Memory B cell (primary cell): ENCODE measurements at regions not wholly inside any gene's neighbourhood (a gene's known extent, or its start where the extent isn't known, plus 50 kb on each side); places are given as distances from the start of the nearest gene placed in this dataset.

Source experiments
- ATAC-seq: fragments of 150-1000 bp; cut with Tn5 transposase; 2 replicates; pipeline ENCODE4 v1.10.0; 2021; ENCODE audit warnings: low read depth, mild to moderate bottlenecking, moderate library complexity
- DNase-seq, 2 donors: peaks; one replicate each; pipeline ENCODE4 v3.0.0; 2022; ENCODE audit warnings: low spot score in 2 of 2
- H3K27ac Mint-ChIP-seq: one replicate; pipeline ENCODE4 v1.8.0; 2022; ENCODE audit warnings: mild to moderate bottlenecking, moderate library complexity, mixed read lengths
- H3K27me3 Mint-ChIP-seq: one replicate; pipeline ENCODE4 v1.8.0; 2022; ENCODE audit warnings: mixed read lengths
- H3K36me3 Mint-ChIP-seq: one replicate; pipeline ENCODE4 v1.8.0; 2022; ENCODE audit warnings: mild to moderate bottlenecking, mixed read lengths
- H3K4me1 Mint-ChIP-seq: one replicate; pipeline ENCODE4 v1.8.0; 2022; ENCODE audit warnings: mixed read lengths
- H3K4me3 Mint-ChIP-seq: one replicate; pipeline ENCODE4 v1.8.0; 2022; ENCODE audit warnings: mild to moderate bottlenecking, moderate library complexity, mixed read lengths
- H3K9me3 Mint-ChIP-seq: one replicate; pipeline ENCODE4 v1.8.0; 2022; ENCODE audit warnings: mixed read lengths

GRCh38 chr2:14524041-14524802 lies 108.3 kb upstream of the LRATD1 start:
- no peak for ATAC-seq
- DNase-seq: no peak
- Mint-ChIP-seq H3K9me3 (peaks cover 13% of the 10 kb centered on the region), H3K4me3 (no peak overlapping the region), H3K27me3 (no peaks in the 10 kb centered on the region), H3K36me3 (no peaks in the 10 kb centered on the region), H3K4me1 (no peaks in the 10 kb centered on the region), H3K27ac (no peak overlapping the region)

DNA sequence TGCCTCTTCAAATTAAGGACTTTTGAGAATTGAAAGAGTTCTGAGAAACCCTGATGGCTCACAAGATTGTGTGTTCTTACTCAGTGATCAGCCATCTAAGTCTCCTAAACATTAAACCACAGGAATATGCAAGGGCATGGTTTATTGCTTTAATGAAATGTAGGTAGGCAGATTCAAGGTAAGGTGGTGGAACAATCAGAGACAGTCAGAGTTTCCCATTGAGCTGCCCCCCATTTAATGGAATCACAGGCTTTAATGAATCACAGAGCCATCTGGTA lies 107.8 kb upstream of the LRATD1 start:
- DNase-seq (no peak), ATAC-seq (no peak)
- no peaks in the 10 kb centered on the region for H3K27me3 Mint-ChIP-seq
- H3K36me3 Mint-ChIP-seq: no peaks in the 10 kb centered on the region
- no peak overlapping the region for H3K27ac Mint-ChIP-seq
- peaks cover 13% of the 10 kb centered on the region for H3K9me3 Mint-ChIP-seq
- no peak overlapping the region for H3K4me3 Mint-ChIP-seq
- no peaks in the 10 kb centered on the region for H3K4me1 Mint-ChIP-seq

DNA sequence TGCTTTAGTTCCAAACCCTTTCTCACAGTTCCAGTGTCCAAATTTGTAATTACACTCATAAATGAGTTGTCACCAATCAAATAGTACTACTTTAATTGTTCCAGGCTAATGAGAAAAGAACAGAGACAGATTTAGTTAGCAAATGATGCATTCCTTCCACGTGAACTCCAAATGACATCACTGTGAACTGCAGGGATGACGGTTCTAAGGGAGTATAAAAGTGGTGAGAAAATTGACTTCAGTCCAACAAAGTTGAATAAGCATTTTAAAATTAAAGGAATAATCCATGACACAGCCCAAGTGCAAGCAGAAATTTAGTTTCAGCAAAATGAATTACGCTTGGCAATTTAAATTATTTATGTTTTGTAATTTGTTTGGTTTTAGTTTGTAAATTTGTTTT lies 102.0 kb upstream of the LRATD1 start:
- peaks cover 3% of the 10 kb centered on the region for H3K9me3 Mint-ChIP-seq
- DNase-seq (no peak), ATAC-seq (no peak)
- no peaks in the 10 kb centered on the region for H3K4me1 Mint-ChIP-seq
- no peaks in the 10 kb centered on the region for H3K27me3 Mint-ChIP-seq
- H3K27ac Mint-ChIP-seq: no peak overlapping the region
- H3K4me3 Mint-ChIP-seq: no peak overlapping the region
- H3K36me3 Mint-ChIP-seq: no peaks in the 10 kb centered on the region

DNA sequence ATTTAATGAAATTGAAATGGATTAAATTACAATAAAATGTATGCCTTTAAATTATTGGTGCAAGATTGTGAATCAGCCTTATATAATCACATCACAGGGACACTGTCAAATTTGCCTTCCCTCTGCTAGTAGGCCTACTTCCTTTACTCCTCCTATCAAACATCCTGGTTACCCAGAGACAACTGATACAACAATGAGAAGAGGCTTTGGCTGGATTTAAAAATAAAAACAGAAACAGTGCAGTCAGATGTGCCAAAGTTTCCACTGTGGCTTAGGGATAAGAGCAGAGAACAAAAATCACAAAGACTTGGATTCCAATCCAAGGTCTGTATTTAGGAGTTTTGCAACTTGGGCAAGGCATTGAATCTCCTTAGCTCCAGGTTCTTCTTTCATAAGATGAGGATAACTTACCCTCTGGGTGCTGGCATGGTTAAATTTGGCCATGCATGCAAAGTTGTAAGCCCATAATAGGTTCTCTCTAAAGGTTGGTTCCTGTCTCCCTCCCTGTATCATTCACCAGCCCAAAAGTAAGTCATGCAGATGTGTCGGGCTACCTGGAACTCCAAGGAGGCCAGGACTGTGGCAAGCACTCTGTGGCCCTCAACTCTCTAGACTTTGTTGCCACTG lies 99.3 kb upstream of the LRATD1 start:
- DNase-seq (no peak), ATAC-seq (no peak)
- no peak overlapping the region for H3K4me3 Mint-ChIP-seq
- no peaks in the 10 kb centered on the region for H3K4me1 Mint-ChIP-seq
- peaks cover 4% of the 10 kb centered on the region for H3K9me3 Mint-ChIP-seq
- H3K36me3 Mint-ChIP-seq: no peaks in the 10 kb centered on the region
- H3K27me3 Mint-ChIP-seq: no peaks in the 10 kb centered on the region
- H3K27ac Mint-ChIP-seq: no peak overlapping the region

DNA sequence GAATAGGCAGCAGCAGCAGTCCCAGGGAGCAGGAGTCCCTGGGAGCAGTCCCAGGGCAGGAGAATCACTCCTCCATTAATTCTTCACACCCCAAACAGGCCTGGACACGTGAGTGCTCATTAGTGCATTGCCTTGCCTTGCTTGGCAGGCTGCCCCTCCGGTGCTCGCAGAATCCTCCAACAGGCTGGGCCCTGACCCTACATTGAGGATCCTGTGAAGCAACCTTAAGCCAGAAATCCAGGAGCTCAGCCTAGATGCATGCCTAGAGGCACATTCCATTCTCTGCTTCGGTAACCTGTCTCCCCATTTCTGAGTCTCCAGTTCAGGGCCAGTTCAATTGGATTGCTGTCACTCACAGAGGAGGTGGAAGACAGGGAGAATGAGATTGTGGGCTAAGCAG lies 97.4 kb upstream of the LRATD1 start:
- Mint-ChIP-seq H3K4me1 (no peaks in the 10 kb centered on the region), H3K27ac (no peak overlapping the region), H3K9me3 (peaks cover 4% of the 10 kb centered on the region), H3K4me3 (no peak overlapping the region), H3K27me3 (no peaks in the 10 kb centered on the region), H3K36me3 (no peaks in the 10 kb centered on the region)
- ATAC-seq: no peak
- DNase-seq: no peak

GRCh38 chr2:14536976-14537375 lies 95.5 kb upstream of the LRATD1 start:
- Mint-ChIP-seq H3K4me1 (no peaks in the 10 kb centered on the region), H3K4me3 (no peak overlapping the region), H3K27ac (no peak overlapping the region), H3K36me3 (no peaks in the 10 kb centered on the region), H3K9me3 (peaks cover 7% of the 10 kb centered on the region), H3K27me3 (no peaks in the 10 kb centered on the region)
- ATAC-seq: no peak
- no peak for DNase-seq

DNA sequence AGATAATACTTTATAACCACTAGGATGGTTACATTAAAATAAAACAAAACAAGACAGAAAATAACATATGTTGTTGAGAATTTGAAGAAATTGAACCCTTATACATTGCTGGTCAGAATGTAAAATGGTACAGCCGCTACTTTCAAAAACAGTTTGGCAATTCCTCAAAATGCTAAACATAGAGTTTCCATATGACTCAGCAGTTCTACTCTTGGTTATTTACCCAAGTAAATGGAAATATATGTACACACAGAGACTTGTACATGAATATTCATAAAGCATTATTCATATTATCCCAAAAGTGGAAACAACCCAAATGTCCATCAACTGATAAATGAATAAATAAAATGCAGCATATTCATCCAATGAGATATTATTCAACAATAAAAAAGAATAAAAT lies 92.5 kb upstream of the LRATD1 start:
- ATAC-seq: no peak
- no peaks in the 10 kb centered on the region for H3K36me3 Mint-ChIP-seq
- no peaks in the 10 kb centered on the region for H3K27me3 Mint-ChIP-seq
- H3K9me3 Mint-ChIP-seq: peaks cover 10% of the 10 kb centered on the region
- no peak overlapping the region for H3K4me3 Mint-ChIP-seq
- no peak overlapping the region for H3K27ac Mint-ChIP-seq
- no peaks in the 10 kb centered on the region for H3K4me1 Mint-ChIP-seq
- no peak for DNase-seq

DNA sequence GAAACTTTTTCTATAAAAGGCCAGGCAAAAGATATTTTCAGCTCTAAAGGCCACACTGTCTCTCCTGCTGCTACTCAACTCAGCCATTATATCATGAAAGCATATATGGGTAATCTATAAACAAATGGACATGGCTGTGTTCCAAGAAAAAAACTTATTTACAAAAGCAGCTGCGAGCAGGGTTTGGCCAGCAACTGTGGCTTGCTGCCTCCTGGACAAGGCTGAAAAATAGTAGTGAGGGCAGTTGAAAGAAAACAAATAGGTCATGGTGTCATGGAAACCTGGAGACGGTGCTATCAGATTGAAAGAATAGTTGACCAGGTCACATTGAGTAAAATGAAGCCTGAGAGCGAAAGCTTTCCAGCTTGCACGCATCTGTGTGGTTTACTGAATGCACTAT lies 89.2 kb upstream of the LRATD1 start:
- H3K36me3 Mint-ChIP-seq: no peaks in the 10 kb centered on the region
- H3K4me3 Mint-ChIP-seq: no peak overlapping the region
- no peaks in the 10 kb centered on the region for H3K27me3 Mint-ChIP-seq
- DNase-seq (no peak), ATAC-seq (no peak)
- H3K9me3 Mint-ChIP-seq: peaks cover 8% of the 10 kb centered on the region
- no peak overlapping the region for H3K27ac Mint-ChIP-seq
- H3K4me1 Mint-ChIP-seq: no peaks in the 10 kb centered on the region

DNA sequence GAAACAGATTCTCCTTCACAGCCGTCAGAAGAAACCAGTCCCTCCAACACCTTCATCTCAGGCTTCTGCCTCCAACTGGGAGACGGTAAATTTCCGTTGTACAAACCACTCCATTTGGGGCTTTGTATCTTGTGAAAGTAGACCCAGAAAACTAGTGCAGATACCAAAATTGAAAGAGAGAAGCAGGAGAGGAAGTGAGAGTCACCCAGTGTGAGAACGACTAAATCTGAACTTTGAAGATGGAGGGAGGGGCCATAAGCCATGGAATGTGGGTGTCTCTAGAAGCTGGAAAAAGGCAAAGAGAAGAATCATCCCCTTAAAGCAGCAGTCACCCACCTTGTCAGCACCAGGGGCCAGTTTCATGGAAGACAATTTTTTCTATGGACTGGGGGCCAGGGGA lies 88.3 kb upstream of the LRATD1 start:
- H3K9me3 Mint-ChIP-seq: peaks cover 8% of the 10 kb centered on the region
- no peak for ATAC-seq
- H3K27ac Mint-ChIP-seq: no peak overlapping the region
- no peak overlapping the region for H3K4me3 Mint-ChIP-seq
- no peaks in the 10 kb centered on the region for H3K27me3 Mint-ChIP-seq
- DNase-seq: no peak
- no peaks in the 10 kb centered on the region for H3K4me1 Mint-ChIP-seq
- no peaks in the 10 kb centered on the region for H3K36me3 Mint-ChIP-seq

DNA sequence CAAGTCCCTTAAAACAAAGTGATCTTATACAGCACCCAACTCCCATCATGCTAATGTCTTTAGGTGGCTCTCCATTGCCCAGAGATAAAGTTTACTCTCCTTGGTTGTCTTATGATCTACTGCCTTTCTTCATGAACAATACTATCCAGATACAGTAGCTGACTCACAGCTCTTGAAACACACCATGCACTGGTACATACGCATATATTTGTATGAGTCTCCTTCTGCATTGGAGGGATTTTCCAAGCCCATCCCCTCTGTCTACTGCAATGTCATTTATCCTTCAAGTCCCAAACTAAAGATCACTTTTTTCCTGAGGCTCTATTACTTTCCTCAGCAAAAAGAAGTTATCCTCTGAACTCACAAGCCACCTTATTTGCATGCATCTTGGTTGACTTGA lies 84.7 kb upstream of the LRATD1 start:
- Mint-ChIP-seq H3K36me3 (no peaks in the 10 kb centered on the region), H3K4me3 (no peak overlapping the region), H3K4me1 (no peaks in the 10 kb centered on the region), H3K27ac (no peak overlapping the region), H3K9me3 (peaks cover 4% of the 10 kb centered on the region), H3K27me3 (no peaks in the 10 kb centered on the region)
- DNase-seq (no peak), ATAC-seq (no peak)

DNA sequence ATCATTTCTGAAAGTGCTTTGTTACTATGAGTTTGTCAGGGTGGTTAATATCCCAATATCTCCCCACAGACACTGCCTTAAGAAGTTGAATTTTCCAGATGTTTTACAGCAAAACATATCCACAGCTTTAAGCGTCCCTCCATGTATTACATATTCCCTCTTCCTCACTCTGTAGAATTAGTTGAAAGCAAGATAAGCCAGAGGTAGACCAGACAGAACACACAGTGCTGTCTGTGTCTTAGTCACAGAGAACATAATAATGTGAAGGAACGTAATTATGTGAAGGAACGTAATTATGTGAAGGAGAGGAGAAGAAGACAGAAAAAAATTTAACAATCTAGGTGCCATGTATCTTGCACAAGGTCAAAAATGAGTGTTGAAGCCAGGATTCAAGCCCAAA lies 81.9 kb upstream of the LRATD1 start:
- ATAC-seq (no peak), DNase-seq (no peak)
- Mint-ChIP-seq H3K4me1 (no peaks in the 10 kb centered on the region), H3K36me3 (no peaks in the 10 kb centered on the region), H3K27ac (no peak overlapping the region), H3K27me3 (no peaks in the 10 kb centered on the region), H3K9me3 (peaks cover 2% of the 10 kb centered on the region), H3K4me3 (no peak overlapping the region)

DNA sequence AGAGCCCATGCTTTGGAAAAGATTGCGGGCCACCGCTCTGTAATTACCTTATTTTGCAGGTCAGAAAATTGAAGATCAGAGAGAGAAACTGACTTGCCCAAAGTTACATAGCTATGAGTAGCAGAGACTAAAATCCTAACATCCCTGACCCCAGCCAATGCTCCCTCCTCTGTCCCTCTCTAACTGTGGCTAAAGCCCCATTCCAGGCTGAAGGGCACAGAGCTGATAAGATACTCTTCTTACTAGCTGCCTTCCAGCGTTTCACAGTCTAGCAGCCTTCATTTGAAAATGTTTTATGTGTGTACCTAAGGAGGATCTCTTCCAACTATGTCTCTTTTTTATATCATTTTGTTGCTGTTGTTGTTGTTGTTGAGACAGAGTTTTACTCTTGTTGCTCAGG lies 81.4 kb upstream of the LRATD1 start:
- H3K36me3 Mint-ChIP-seq: no peaks in the 10 kb centered on the region
- H3K4me1 Mint-ChIP-seq: no peaks in the 10 kb centered on the region

DNA sequence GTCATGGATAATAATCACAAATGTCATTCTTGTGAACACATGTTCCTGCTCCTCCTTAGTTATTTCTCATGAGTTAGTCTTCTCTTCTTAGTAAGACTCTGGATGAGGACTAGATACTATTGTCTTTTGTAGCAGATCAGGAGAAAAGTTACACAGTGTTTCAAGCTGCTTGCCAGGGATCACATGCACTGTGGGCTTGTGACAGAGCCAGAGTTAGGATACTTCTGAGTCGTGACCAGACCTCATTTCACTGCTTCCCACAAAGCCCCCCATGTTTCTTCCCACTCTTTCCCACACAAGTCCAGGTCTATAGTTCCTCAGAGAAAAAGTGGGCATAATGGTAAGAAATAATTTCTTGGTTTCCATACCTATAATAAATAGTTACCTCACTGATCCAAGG lies 80.2 kb upstream of the LRATD1 start:
- ATAC-seq (no peak), DNase-seq (no peak)
- Mint-ChIP-seq H3K27ac (no peak overlapping the region), H3K36me3 (no peaks in the 10 kb centered on the region), H3K27me3 (no peaks in the 10 kb centered on the region), H3K4me1 (no peaks in the 10 kb centered on the region), H3K4me3 (no peak overlapping the region), H3K9me3 (peaks cover 2% of the 10 kb centered on the region)

More for the DNA sequence above, 81.4 kb upstream of the LRATD1 start:
- DNase-seq: no peak
- ATAC-seq: no peak
- Mint-ChIP-seq H3K27ac (no peak overlapping the region), H3K4me3 (no peak overlapping the region), H3K9me3 (peaks cover 2% of the 10 kb centered on the region), H3K27me3 (no peaks in the 10 kb centered on the region)

DNA sequence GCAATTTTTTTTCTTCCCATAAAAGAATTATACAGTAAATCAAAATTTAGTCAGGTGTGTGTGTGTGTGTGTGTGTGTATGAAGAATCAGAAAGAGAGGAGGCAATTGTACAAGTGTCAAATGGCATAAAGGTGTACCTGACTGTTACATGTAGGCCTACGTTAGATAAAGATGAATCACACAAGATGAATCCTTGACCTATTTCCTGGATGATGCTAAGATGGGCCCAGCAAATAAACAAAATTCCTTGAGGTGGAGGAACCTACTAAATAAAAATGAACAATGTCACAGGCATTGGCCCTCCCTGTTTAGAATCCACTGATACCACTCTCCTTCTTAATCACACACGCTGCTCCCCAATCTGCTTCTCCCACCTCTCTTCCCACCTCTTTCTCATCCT lies 79.7 kb upstream of the LRATD1 start:
- Mint-ChIP-seq H3K4me3 (no peak overlapping the region), H3K9me3 (peaks cover 2% of the 10 kb centered on the region), H3K27ac (no peak overlapping the region), H3K36me3 (no peaks in the 10 kb centered on the region), H3K4me1 (no peaks in the 10 kb centered on the region), H3K27me3 (no peaks in the 10 kb centered on the region)
- no peak for ATAC-seq
- no peak for DNase-seq

GRCh38 chr2:14554849-14555545 lies 77.5 kb upstream of the LRATD1 start:
- Mint-ChIP-seq H3K36me3 (no peaks in the 10 kb centered on the region), H3K9me3 (peaks cover 2% of the 10 kb centered on the region), H3K4me3 (no peak overlapping the region), H3K27me3 (no peaks in the 10 kb centered on the region), H3K27ac (no peak overlapping the region), H3K4me1 (no peaks in the 10 kb centered on the region)
- DNase-seq (no peak), ATAC-seq (no peak)
